Natural killer cell treated with Interleukin-12 subunit alpha and Interleukin-12 subunit beta and Interleukin-15 and Interleukin-18, amount 100 ng/mL, for 72 hours (primary cell): ENCODE measurements at regions not wholly inside any gene's neighbourhood (a gene's known extent, or its start where the extent isn't known, plus 50 kb on each side); places are given as distances from the start of the nearest gene placed in this dataset.

Source experiments
- ATAC-seq, 2 donors: fragments of 150-1000 bp; cut with Tn5 transposase in 1 of 2; sonication (Bioruptor Pico), chemical (Tn5 transposase) in 1 of 2; 2 replicates each; pipeline ENCODE4 v1.10.0; 2021
- DNase-seq: peaks from one replicate; pipeline ENCODE4 v3.0.0; 2022; ENCODE audit warnings: low spot score
- H3K27ac Mint-ChIP-seq, 2 donors: 1 replicate in 1 of 2; 2 replicates in 1 of 2; pipeline ENCODE4 v1.8.0; 2022; ENCODE audit warnings: mixed read lengths in 2 of 2, mild to moderate bottlenecking in 1 of 2, moderate library complexity in 1 of 2
- H3K27me3 Mint-ChIP-seq, 2 donors: 1 replicate in 1 of 2; 2 replicates in 1 of 2; pipeline ENCODE4 v1.8.0; 2022; ENCODE audit warnings: mixed read lengths in 2 of 2
- H3K36me3 Mint-ChIP-seq: one replicate; pipeline ENCODE4 v1.8.0; 2022; ENCODE audit warnings: mixed read lengths
- H3K4me1 Mint-ChIP-seq, 2 donors: 1 replicate in 1 of 2; 2 replicates in 1 of 2; pipeline ENCODE4 v1.8.0; 2022; ENCODE audit warnings: low read depth in 2 of 2, mixed read lengths in 2 of 2, mild to moderate bottlenecking in 1 of 2
- H3K4me3 Mint-ChIP-seq: one replicate; pipeline ENCODE4 v1.8.0; 2022; ENCODE audit warnings: mixed read lengths
- H3K9me3 Mint-ChIP-seq: 2 replicates; pipeline ENCODE4 v1.8.0; 2022; ENCODE audit warnings: mixed read lengths

DNA sequence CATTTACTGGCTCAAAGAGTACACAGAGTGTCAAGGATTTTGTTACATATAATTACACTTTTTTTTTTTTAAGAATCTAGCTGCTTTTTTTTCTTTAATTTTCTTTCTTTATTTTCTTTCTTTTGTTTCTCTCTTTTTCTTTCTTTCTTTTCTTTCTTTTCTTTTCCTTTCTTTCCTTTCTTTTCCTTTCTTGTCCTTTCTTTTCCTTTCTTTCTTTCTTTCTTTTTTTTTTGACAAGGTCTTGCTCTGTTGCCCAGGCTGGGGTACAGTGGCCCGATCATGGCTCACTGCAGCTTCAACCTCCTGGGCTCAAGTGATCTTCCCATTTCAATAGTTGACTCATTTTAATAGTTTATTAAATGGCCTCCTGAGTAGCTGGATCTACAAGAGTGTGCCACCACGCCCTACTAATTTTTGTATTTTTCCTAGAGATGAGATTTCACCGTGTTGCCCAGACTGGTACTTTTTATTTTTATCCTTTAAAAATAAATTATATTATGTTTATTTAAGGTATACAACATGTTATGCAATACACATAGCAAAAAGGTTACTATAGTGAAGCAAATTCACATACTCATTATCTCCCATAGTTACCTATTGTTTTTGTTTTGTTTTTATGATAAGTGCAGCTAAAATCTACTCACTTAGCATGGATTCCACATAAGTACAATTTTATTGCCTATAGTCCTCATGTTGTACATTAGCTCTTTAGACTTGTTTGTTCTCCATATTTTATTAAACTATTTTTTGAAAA is 381.5 kb upstream of the KLF4 start:
- Mint-ChIP-seq H3K9me3 (peaks cover 5% of the 10 kb centered on the region), H3K4me3 (no peak overlapping the region), H3K27me3 (peaks cover 0 to 2% of the 10 kb centered on the region in 2 donors), H3K36me3 (no peaks in the 10 kb centered on the region), H3K27ac (no peak overlapping the region), H3K4me1 (no peaks in the 10 kb centered on the region)
- ATAC-seq = no peak
- DNase-seq = no peak

DNA sequence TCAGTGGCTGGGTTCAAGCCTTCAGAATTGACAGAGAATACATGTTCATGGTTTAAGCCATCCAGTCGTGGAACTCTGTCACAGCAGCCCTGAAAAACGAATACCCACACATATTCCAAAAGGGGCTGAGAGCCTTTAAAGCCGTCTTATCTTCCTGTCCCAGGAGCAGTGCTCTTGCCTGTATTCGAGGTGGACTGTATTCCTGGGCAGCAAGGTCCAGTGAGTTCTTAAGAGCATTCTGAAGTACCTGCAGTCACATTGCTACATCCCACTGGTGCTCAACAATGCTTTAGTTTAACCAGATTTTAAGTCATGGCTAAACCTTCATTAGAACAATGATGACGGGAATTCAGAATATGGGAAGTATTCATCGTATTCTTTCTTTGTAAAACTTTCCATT is 380.7 kb upstream of the KLF4 start:
- ATAC-seq (no peak), DNase-seq (no peak)
- Mint-ChIP-seq H3K27me3 (peaks cover 0 to 2% of the 10 kb centered on the region in 2 donors), H3K36me3 (no peaks in the 10 kb centered on the region), H3K27ac (no peak overlapping the region), H3K4me1 (no peaks in the 10 kb centered on the region), H3K4me3 (no peak overlapping the region), H3K9me3 (peaks cover 5% of the 10 kb centered on the region)

DNA sequence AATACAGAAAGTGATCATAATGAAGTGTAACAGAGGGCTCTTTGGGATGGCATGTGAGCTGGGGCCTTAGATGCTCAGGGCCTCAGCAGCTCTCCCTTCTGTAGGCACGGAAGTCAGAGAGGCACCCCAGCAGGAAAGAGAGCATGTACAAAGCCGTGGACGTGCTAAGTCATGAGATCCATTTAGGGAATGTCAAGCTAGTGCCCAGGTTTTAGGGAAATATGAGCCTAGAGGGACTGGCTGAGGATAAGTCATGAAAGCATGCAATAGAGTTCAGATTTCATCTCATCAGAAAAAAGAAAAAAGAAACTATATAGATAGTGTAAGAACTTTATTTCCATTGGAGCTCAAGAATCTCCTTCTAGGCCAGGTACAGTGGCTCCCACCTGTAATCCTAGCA is 379.5 kb upstream of the KLF4 start:
- H3K27ac Mint-ChIP-seq = no peak overlapping the region
- H3K4me1 Mint-ChIP-seq = no peaks in the 10 kb centered on the region

DNA sequence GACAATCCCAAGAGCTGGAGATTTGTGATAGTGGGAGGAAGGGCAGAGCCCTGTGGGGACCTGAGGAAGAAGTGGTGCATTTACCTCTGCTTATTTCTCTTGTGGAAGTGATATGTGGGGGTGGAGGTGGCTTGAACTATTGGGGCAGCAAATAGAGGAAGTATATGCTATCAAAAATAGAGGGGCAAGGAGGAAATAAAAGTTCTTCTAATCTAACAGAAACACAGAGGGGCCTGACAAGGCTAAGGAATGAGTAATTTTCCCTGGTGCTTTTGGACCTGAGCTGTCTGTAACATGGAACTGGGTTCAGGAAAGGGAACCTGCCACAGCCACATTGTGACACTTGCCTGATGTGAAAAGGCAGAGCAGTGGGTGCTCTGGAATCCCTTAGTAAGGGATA is 378.6 kb upstream of the KLF4 start:
- Mint-ChIP-seq H3K27ac (no peak overlapping the region), H3K9me3 (peaks cover 5% of the 10 kb centered on the region), H3K36me3 (no peaks in the 10 kb centered on the region), H3K4me3 (no peak overlapping the region), H3K27me3 (peaks cover 0 to 2% of the 10 kb centered on the region in 2 donors), H3K4me1 (no peaks in the 10 kb centered on the region)
- ATAC-seq (peak in 1 of 2 donors; percentile 6), DNase-seq (no peak)

More for the DNA sequence above, 379.5 kb upstream of the KLF4 start:
- Mint-ChIP-seq H3K27me3 (peaks cover 0 to 2% of the 10 kb centered on the region in 2 donors), H3K9me3 (peaks cover 5% of the 10 kb centered on the region), H3K36me3 (no peaks in the 10 kb centered on the region), H3K4me3 (no peak overlapping the region)
- DNase-seq (no peak), ATAC-seq (no peak)

DNA sequence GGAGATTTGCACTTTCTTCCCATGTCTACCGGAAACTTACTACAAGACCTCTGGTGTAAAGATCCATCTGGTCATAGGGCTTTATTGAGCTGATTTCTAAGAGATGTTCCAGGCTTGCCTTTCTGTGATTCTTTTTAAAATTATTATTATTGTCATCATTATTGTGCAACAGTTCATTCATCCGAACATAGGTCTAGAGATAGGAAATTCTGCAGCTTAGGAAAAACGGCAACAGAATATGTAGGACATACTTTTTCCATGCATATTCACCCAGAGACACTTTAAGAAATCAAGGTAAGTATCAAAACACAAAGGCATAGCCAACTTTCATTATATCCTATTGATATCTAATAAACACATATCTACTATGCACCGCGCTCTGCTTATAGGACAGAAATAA is 378.2 kb upstream of the KLF4 start:
- no peak for ATAC-seq
- Mint-ChIP-seq H3K27ac (no peak overlapping the region), H3K9me3 (peaks cover 3% of the 10 kb centered on the region), H3K36me3 (no peaks in the 10 kb centered on the region), H3K27me3 (peaks cover 0 to under 1% of the 10 kb centered on the region in 2 donors), H3K4me1 (no peaks in the 10 kb centered on the region), H3K4me3 (no peak overlapping the region)
- no peak for DNase-seq

DNA sequence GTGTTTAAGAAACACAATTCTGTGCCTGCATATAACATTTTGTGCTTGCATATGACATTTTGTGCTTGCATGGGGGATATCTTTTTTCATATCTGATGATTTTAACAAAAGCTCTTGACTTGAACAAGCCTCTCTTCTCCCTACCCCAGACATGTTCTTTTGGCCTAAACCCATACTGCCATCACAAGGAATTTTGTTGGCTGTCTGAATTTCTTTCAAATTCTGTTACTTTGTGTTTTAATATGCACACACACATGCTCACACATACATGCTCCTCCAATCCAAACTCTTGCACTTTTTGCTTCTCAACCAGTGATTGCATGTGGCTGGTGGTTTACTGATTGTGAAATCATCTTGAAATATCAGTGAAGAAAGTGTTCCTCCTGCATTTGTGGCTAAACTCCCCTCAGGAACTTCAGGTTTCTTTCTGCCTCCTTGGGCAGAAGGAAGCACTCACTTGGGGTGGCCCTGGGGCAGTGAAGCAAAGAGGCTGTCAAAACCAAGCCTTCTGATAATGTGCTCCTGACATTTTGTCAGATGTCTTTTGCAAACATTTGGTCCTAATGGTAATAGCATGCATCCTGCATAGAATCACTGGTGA is 377.2 kb upstream of the KLF4 start:
- DNase-seq = no peak

DNA sequence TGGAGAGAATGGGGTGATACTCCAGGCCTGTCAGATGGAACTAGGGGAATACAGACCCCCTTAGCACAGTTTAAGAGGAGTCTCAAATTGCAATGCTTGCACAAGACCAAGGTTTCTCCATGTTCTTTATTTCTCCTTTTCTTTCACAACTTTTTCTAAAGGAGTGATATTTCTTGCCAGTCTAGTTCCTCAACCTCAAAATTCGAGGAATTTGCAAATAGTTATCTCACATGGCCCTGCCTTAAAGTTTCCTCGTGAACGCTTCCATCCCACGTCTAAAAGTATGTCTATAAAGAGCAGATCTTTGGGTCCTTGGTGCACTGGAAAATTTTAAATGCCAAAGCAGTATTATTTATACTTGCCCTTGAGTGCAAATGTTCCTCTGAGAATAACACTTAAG is 373.8 kb upstream of the KLF4 start:
- Mint-ChIP-seq H3K27ac (no peak overlapping the region), H3K36me3 (no peaks in the 10 kb centered on the region), H3K9me3 (no peaks in the 10 kb centered on the region), H3K4me3 (no peak overlapping the region), H3K4me1 (no peaks in the 10 kb centered on the region), H3K27me3 (no peaks in the 10 kb centered on the region)
- DNase-seq (no peak), ATAC-seq (no peak)

More for the DNA sequence above, 377.2 kb upstream of the KLF4 start:
- no peak for ATAC-seq
- Mint-ChIP-seq H3K36me3 (no peaks in the 10 kb centered on the region), H3K4me1 (no peaks in the 10 kb centered on the region), H3K27me3 (no peaks in the 10 kb centered on the region), H3K4me3 (no peak overlapping the region), H3K9me3 (peaks cover 2% of the 10 kb centered on the region), H3K27ac (no peak overlapping the region)

DNA sequence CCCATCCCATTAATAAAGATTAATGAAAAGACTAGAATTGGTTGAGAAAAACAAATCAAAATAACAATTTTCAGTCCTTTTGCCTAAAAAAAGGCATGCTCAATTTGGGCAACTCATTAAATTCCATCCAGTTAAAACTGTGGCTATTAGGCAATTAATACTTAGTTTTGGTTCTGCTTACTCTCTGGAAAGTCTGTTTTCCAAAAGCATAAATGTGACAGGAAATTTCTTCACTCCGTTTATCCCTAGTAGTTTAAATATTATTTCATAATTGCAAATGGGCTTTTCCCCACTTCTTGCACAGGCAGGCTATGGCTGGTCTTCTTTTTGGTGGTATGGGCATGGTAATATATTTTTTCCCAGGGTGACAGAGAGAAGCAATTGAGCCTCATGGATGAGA is 373.3 kb upstream of the KLF4 start:
- Mint-ChIP-seq H3K27me3 (no peaks in the 10 kb centered on the region), H3K36me3 (no peaks in the 10 kb centered on the region), H3K9me3 (no peaks in the 10 kb centered on the region), H3K4me3 (no peak overlapping the region), H3K27ac (no peak overlapping the region), H3K4me1 (no peaks in the 10 kb centered on the region)
- no peak for DNase-seq
- no peak for ATAC-seq

DNA sequence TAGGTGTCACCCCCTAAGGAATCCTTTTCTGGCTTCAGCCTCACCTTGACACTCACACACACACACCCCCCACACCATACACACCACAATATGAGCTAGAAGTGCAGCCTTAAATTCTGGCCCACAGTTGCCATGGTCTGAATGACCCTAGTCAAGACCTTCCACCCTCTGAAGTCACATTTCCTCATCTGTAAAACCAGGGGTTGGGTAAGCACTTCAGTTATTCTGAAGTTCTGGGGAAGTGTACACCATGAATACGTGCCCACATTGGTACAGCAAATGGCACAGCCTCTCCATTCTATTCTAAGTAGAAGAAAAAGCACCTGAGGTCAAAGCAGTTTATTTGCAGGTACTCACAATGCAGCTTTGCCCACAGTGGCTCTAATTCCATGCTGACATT is 372.8 kb upstream of the KLF4 start:
- H3K4me1 Mint-ChIP-seq = no peaks in the 10 kb centered on the region
- no peak overlapping the region for H3K4me3 Mint-ChIP-seq
- no peaks in the 10 kb centered on the region for H3K36me3 Mint-ChIP-seq
- no peak overlapping the region for H3K27ac Mint-ChIP-seq
- no peaks in the 10 kb centered on the region for H3K9me3 Mint-ChIP-seq
- DNase-seq (no peak), ATAC-seq (no peak)
- H3K27me3 Mint-ChIP-seq = no peaks in the 10 kb centered on the region

DNA sequence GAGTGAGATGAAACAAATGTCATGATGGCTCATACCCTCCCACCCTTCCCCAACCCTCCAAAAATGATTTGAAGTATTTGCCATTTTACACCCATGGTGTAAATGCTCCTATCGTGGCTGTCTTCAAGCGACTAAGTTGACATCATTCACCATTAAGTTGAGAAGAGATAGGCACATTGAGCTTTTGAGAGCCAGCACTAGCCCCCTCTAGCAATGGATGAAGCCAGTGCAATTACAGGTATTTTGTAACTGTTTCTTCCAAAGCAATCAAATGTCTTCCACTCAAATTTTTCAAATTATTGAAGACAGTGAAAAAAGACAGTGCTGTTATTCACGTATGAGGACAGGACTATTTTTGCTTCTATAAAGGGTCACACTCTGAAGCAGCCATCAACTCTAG is 371.5 kb upstream of the KLF4 start:
- H3K9me3 Mint-ChIP-seq = no peaks in the 10 kb centered on the region
- no peak overlapping the region for H3K4me3 Mint-ChIP-seq
- no peak for DNase-seq
- H3K27ac Mint-ChIP-seq = no peak overlapping the region
- no peaks in the 10 kb centered on the region for H3K36me3 Mint-ChIP-seq
- no peaks in the 10 kb centered on the region for H3K27me3 Mint-ChIP-seq
- no peak for ATAC-seq
- H3K4me1 Mint-ChIP-seq = no peaks in the 10 kb centered on the region

DNA sequence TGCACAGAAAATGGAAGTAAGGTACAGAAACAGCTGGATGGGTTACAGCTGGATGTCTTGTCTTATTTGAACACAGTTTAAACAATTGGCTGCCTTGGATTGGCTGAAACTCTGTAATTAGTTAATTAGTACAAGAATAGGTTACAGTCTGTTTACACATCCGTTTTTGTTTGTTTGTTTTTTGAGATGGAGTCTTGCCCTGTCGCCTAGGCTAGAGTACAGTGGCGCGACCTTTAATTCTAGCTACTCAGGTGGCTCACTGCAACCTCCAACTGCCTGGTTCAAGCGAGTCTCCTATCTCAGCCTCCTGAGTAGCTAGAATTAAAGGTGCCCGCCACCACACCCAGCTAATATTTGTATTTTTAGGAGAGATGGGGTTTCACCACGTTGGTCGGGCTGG is 368.7 kb upstream of the KLF4 start:
- no peak for ATAC-seq
- no peaks in the 10 kb centered on the region for H3K9me3 Mint-ChIP-seq
- H3K36me3 Mint-ChIP-seq = no peaks in the 10 kb centered on the region
- no peak overlapping the region for H3K27ac Mint-ChIP-seq
- no peak for DNase-seq
- no peaks in the 10 kb centered on the region for H3K27me3 Mint-ChIP-seq
- H3K4me3 Mint-ChIP-seq = no peak overlapping the region
- no peaks in the 10 kb centered on the region for H3K4me1 Mint-ChIP-seq

DNA sequence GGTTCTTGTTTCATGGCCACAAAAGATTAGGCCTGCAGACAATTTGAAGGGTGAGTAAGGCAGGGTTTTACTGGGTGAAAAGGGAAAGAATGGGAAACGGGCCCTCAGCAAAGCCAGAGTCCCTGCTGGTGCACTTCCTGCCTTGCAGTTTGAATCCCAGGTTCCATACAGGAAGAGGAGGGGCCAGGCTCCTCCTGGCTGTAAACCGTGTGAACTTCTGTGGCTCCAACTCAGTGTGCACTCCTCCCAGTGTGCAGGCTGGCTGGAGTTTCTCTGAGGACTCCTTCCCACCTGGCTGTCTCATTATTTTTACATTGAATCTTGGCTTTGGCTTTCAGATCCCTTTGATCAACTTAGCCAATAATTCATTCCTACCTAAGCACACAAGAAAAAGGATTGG is 367.1 kb upstream of the KLF4 start:
- Mint-ChIP-seq H3K36me3 (no peaks in the 10 kb centered on the region), H3K27me3 (no peaks in the 10 kb centered on the region), H3K9me3 (no peaks in the 10 kb centered on the region), H3K27ac (no peak overlapping the region), H3K4me3 (no peak overlapping the region), H3K4me1 (no peaks in the 10 kb centered on the region)
- DNase-seq (no peak), ATAC-seq (no peak)

DNA sequence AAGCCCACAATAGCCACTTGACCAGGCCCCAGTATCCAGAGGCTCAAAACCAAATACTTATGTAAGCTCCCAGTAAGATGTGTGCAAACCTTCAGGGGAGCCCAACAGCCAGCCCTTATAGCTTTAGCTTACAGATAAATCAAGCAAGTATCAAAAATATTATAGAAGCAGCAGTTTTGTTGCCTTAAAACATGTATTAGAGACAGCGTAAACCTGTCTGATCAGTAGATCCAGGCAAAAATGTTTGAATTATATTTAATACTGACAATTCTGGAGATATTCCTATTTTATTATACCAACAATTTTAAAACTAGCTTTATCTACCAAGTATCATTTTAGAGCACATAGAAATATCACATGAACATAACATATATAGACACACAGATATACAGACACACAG is 365.6 kb upstream of the KLF4 start:
- no peaks in the 10 kb centered on the region for H3K36me3 Mint-ChIP-seq
- H3K27ac Mint-ChIP-seq = no peak overlapping the region
- no peak overlapping the region for H3K4me3 Mint-ChIP-seq
- no peaks in the 10 kb centered on the region for H3K27me3 Mint-ChIP-seq
- H3K4me1 Mint-ChIP-seq = no peaks in the 10 kb centered on the region
- DNase-seq (no peak), ATAC-seq (no peak)
- H3K9me3 Mint-ChIP-seq = no peaks in the 10 kb centered on the region

DNA sequence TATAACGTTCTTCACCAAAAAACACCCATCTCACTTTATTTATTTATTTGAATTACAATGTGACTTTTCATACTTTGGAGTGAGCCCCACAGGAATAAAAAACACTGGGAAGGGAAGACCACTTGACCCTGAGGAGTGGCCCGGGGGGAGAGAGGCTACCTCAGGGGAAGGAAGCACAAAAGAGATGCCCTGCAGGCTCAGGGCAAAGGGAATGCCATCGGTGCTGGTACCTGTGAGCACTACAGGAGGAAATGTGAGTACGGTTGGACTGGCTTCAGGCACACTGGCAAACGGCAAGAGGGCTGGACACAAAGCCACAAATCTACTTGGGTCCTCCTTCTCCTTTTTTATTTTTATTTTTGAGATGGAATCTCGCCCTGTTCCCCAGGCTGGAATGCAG is 363.9 kb upstream of the KLF4 start:
- H3K27ac Mint-ChIP-seq = no peak overlapping the region
- H3K27me3 Mint-ChIP-seq = no peaks in the 10 kb centered on the region
- ATAC-seq (no peak), DNase-seq (no peak)
- H3K9me3 Mint-ChIP-seq = no peaks in the 10 kb centered on the region
- no peaks in the 10 kb centered on the region for H3K4me1 Mint-ChIP-seq
- H3K4me3 Mint-ChIP-seq = no peak overlapping the region
- no peaks in the 10 kb centered on the region for H3K36me3 Mint-ChIP-seq

DNA sequence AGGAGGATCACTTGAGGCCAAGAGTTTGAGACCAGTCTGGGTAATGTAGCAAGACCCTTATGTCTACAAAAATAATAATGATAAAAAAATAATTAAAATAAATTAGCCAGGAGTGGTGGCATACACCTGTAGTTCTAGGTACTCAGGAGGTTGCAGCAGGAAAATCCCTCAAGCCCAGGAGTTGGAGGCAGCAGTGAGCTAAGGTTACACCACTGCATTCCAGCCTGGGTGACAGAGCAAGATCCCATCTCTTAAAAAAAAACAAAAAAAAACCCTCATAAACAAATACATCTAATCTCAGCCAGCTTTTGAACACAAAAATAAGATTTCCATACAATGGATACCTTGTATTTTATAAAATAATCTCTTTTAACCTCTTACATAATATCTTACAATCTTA is 363.3 kb upstream of the KLF4 start:
- Mint-ChIP-seq H3K36me3 (no peaks in the 10 kb centered on the region), H3K27me3 (no peaks in the 10 kb centered on the region), H3K27ac (no peak overlapping the region), H3K4me1 (no peaks in the 10 kb centered on the region), H3K4me3 (no peak overlapping the region), H3K9me3 (no peaks in the 10 kb centered on the region)
- ATAC-seq (no peak), DNase-seq (no peak)
